ENCODE measurements at regions not wholly inside any gene's neighbourhood (a gene's known extent, or its start where the extent isn't known, plus 50 kb on each side); places are given as distances from the start of the nearest gene placed in this dataset.
A peak's percentile ranks its signal among the peaks of the same experiment; 100 is the strongest.

DNA sequence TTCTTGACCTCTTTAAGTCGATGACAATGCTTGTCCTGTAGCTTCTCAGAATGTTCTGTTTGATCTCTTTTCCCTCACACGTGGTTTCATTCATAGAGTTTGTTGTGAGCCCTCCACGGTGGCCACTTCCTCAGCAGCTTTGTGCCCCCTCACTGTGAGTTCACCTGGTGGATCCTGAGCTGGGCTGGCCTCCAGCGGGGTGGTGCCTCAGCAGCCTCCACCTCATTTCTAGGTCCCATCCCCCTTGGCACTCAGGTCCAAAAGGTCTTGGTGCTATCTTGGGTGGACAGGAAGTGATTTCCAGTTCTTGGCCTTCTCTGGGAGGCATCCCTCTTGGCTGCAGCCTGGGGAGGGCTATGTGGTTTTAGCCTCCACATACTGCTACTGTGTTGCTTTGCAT, 203.2 kb upstream of the WSCD1 start (continued):
- TF ChIP-seq, protein P1, sequence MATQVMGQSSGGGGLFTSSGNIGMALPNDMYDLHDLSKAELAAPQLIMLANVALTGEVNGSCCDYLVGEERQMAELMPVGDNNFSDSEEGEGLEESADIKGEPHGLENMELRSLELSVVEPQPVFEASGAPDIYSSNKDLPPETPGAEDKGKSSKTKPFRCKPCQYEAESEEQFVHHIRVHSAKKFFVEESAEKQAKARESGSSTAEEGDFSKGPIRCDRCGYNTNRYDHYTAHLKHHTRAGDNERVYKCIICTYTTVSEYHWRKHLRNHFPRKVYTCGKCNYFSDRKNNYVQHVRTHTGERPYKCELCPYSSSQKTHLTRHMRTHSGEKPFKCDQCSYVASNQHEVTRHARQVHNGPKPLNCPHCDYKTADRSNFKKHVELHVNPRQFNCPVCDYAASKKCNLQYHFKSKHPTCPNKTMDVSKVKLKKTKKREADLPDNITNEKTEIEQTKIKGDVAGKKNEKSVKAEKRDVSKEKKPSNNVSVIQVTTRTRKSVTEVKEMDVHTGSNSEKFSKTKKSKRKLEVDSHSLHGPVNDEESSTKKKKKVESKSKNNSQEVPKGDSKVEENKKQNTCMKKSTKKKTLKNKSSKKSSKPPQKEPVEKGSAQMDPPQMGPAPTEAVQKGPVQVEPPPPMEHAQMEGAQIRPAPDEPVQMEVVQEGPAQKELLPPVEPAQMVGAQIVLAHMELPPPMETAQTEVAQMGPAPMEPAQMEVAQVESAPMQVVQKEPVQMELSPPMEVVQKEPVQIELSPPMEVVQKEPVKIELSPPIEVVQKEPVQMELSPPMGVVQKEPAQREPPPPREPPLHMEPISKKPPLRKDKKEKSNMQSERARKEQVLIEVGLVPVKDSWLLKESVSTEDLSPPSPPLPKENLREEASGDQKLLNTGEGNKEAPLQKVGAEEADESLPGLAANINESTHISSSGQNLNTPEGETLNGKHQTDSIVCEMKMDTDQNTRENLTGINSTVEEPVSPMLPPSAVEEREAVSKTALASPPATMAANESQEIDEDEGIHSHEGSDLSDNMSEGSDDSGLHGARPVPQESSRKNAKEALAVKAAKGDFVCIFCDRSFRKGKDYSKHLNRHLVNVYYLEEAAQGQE (IDR thresholded peaks at IDR 0.05; ENCODE audit: unreplicated experiment): no peak
- TF ChIP-seq, protein P2, sequence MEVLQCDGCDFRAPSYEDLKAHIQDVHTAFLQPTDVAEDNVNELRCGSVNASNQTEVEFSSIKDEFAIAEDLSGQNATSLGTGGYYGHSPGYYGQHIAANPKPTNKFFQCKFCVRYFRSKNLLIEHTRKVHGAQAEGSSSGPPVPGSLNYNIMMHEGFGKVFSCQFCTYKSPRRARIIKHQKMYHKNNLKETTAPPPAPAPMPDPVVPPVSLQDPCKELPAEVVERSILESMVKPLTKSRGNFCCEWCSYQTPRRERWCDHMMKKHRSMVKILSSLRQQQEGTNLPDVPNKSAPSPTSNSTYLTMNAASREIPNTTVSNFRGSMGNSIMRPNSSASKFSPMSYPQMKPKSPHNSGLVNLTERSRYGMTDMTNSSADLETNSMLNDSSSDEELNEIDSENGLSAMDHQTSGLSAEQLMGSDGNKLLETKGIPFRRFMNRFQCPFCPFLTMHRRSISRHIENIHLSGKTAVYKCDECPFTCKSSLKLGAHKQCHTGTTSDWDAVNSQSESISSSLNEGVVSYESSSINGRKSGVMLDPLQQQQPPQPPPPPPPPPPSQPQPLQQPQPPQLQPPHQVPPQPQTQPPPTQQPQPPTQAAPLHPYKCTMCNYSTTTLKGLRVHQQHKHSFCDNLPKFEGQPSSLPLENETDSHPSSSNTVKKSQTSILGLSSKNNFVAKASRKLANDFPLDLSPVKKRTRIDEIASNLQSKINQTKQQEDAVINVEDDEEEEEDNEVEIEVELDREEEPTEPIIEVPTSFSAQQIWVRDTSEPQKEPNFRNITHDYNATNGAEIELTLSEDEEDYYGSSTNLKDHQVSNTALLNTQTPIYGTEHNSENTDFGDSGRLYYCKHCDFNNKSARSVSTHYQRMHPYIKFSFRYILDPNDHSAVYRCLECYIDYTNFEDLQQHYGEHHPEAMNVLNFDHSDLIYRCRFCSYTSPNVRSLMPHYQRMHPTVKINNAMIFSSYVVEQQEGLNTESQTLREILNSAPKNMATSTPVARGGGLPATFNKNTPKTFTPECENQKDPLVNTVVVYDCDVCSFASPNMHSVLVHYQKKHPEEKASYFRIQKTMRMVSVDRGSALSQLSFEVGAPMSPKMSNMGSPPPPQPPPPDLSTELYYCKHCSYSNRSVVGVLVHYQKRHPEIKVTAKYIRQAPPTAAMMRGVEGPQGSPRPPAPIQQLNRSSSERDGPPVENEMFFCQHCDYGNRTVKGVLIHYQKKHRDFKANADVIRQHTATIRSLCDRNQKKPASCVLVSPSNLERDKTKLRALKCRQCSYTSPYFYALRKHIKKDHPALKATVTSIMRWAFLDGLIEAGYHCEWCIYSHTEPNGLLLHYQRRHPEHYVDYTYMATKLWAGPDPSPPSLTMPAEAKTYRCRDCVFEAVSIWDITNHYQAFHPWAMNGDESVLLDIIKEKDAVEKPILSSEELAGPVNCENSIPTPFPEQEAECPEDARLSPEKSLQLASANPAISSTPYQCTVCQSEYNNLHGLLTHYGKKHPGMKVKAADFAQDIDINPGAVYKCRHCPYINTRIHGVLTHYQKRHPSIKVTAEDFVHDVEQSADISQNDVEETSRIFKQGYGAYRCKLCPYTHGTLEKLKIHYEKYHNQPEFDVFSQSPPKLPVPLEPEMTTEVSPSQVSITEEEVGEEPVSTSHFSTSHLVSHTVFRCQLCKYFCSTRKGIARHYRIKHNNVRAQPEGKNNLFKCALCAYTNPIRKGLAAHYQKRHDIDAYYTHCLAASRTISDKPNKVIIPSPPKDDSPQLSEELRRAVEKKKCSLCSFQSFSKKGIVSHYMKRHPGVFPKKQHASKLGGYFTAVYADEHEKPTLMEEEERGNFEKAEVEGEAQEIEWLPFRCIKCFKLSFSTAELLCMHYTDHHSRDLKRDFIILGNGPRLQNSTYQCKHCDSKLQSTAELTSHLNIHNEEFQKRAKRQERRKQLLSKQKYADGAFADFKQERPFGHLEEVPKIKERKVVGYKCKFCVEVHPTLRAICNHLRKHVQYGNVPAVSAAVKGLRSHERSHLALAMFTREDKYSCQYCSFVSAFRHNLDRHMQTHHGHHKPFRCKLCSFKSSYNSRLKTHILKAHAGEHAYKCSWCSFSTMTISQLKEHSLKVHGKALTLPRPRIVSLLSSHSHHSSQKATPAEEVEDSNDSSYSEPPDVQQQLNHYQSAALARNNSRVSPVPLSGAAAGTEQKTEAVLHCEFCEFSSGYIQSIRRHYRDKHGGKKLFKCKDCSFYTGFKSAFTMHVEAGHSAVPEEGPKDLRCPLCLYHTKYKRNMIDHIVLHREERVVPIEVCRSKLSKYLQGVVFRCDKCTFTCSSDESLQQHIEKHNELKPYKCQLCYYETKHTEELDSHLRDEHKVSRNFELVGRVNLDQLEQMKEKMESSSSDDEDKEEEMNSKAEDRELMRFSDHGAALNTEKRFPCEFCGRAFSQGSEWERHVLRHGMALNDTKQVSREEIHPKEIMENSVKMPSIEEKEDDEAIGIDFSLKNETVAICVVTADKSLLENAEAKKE (CRISPR knock-in tag; IDR thresholded peaks at IDR 0.05): no peak

- Histone ChIP-seq H3F3A (replicated peaks; ENCODE audit: low read depth) (no peaks in the 10 kb centered on the region), H2AFZ (peak overlapping the region; percentile 76; the same call in 1 of the 2 replicates), H3K9me2 (ENCODE audit: insufficient read depth) (no peaks in the 10 kb centered on the region), H3K4me3 (no peak overlapping the region), H3K27ac (ENCODE audit: low read depth) (no peak overlapping the region), H3K27me3 (ENCODE audit: insufficient read depth) (no peaks in the 10 kb centered on the region), H3K4me2 (no peak overlapping the region), H3K4me1 (ENCODE audit: insufficient read depth) (no peaks in the 10 kb centered on the region), H4K20me1 (replicated peaks; ENCODE audit: insufficient read depth) (no peaks in the 10 kb centered on the region), H3K36me3 (ENCODE audit: insufficient read depth) (no peaks in the 10 kb centered on the region), H3K79me2 (replicated peaks; ENCODE audit: insufficient read depth) (no peaks in the 10 kb centered on the region)
- no peak for DNase-seq (ENCODE audit: low spot score)
- Mint-ChIP-seq H3K9me3 (no peaks in the 10 kb centered on the region), H3K4me3 (no peak overlapping the region), H3K36me3 (ENCODE audit: low read depth) (no peaks in the 10 kb centered on the region), H3K4me1 (peaks cover 6% of the 10 kb centered on the region; the same call in 1 of the 3 replicates), H3K27me3 (ENCODE audit: insufficient read depth, low read depth, poor library complexity) (peaks cover 6% of the 10 kb centered on the region), H3K27ac (no peak overlapping the region)
- ATAC-seq: no peak
- TF ChIP-seq STAT1 (IDR thresholded peaks at IDR 0.05; ENCODE audit: unreplicated experiment) (no peak), EZH2 (IDR thresholded peaks at IDR 0.05; ENCODE audit: low read depth, unreplicated experiment) (no peak), EZH2phosphoT487 (IDR thresholded peaks at IDR 0.05; ENCODE audit: unreplicated experiment) (no peak), ZNF114 (CRISPR knock-in tag; IDR thresholded peaks at IDR 0.05) (no peak), CREB1 (CRISPR knock-in tag; IDR thresholded peaks at IDR 0.05; ENCODE audit: low read depth) (no peak), CTCF (conservative IDR thresholded peaks at IDR 0.05; ENCODE audit: low read depth in 2 of 2) (no peak), NANOG (IDR thresholded peaks at IDR 0.05; ENCODE audit: borderline replicate concordance) (no peak)
- TF ChIP-seq, protein P1 (IDR thresholded peaks at IDR 0.05; ENCODE audit: unreplicated experiment): no peak
Measured at GRCh38 chr17:5869041-5869745, 201.0 kb upstream of the WSCD1 start.
